WTC11 (cell line): ENCODE measurements at regions not wholly inside any gene's neighbourhood (a gene's known extent, or its start where the extent isn't known, plus 50 kb on each side); places are given as distances from the start of the nearest gene placed in this dataset.

ENCODE experiments used
- ATAC-seq: fragments of 200-7000 bp; cut with Tn5 transposase; 2 replicates; pipeline ENCODE4 v1.10.0; 2021; ENCODE audit warnings: mild to moderate bottlenecking, moderate library complexity
- CTCF ChIA-PET: fragments of 300-600 bp; sonication (Branson Sonifier 250); formaldehyde crosslinking; loops from one replicate; lab custom pipeline; 2021; ENCODE audit warnings: antibody characterized with exemption; lab: Charles Lee
- POLR2A ChIA-PET: fragments of 350-600 bp; sonication (Branson Sonifier 250); formaldehyde crosslinking; loops from one replicate; lab custom pipeline; 2021; ENCODE audit warnings: antibody characterized with exemption; lab: Charles Lee
- DNase-seq: peaks from one replicate; pipeline ENCODE4 v3.0.0; 2021; ENCODE audit warnings: low spot score
- H3K27ac Mint-ChIP-seq: 2 replicates; pipeline ENCODE4 v1.8.0; 2021; ENCODE audit warnings: mixed read lengths
- H3K27me3 Mint-ChIP-seq: 2 replicates; pipeline ENCODE4 v1.8.0; 2021; ENCODE audit warnings: low read depth, mild to moderate bottlenecking, moderate library complexity, mixed read lengths
- H3K36me3 Mint-ChIP-seq: 2 replicates; pipeline ENCODE4 v1.8.0; 2021; ENCODE audit warnings: mixed read lengths
- H3K4me1 Mint-ChIP-seq: 2 replicates; pipeline ENCODE4 v1.8.0; 2022; ENCODE audit warnings: mixed read lengths
- H3K4me3 Mint-ChIP-seq: 2 replicates; pipeline ENCODE4 v1.8.0; 2021; ENCODE audit warnings: mild to moderate bottlenecking, moderate library complexity, mixed read lengths
- H3K9me3 Mint-ChIP-seq: 2 replicates; pipeline ENCODE4 v1.8.0; 2021; ENCODE audit warnings: mixed read lengths
- CDX4 ChIP-seq: fragments of 250-450 bp; sonication (Bioruptor Pico); IDR thresholded peaks from 2 replicates; pipeline ENCODE4 v1.9.0; 2021; ENCODE audit warnings: moderate library complexity, mild to moderate bottlenecking, inconsistent platforms, borderline replicate concordance
- CTCF ChIP-seq: fragments of 200-600 bp; IDR thresholded peaks from 2 replicates; pipeline ENCODE4 v1.8.0; 2022; ENCODE audit warnings: antibody characterized with exemption
- FOXK1 ChIP-seq: sonication (generic); formaldehyde crosslinking; IDR thresholded peaks from 2 replicates; pipeline ENCODE4 v1.8.0; 2022; ENCODE audit warnings: mild to moderate bottlenecking, moderate library complexity, missing genetic modification reagents
- FOXP4 ChIP-seq: sonication (generic); formaldehyde crosslinking; IDR thresholded peaks from 2 replicates; pipeline ENCODE4 v1.8.0; 2022; ENCODE audit warnings: mild to moderate bottlenecking, missing genetic modification reagents
- GTF2I ChIP-seq: fragments of 250-450 bp; sonication (Bioruptor Pico); conservative IDR thresholded peaks from 2 replicates; pipeline ENCODE4 v1.4.0; 2021; ENCODE audit warnings: mild to moderate bottlenecking
- HMGXB4 ChIP-seq: sonication (generic); formaldehyde crosslinking; IDR thresholded peaks from 2 replicates; pipeline ENCODE4 v1.8.1; 2023; ENCODE audit warnings: mild to moderate bottlenecking, moderate library complexity, missing genetic modification reagents
- IRF2 ChIP-seq: sonication (generic); formaldehyde crosslinking; IDR thresholded peaks from 2 replicates; pipeline ENCODE4 v1.8.0; 2022; ENCODE audit warnings: low read depth, missing genetic modification reagents, borderline replicate concordance
- JUN ChIP-seq: sonication (generic); formaldehyde crosslinking; IDR thresholded peaks from 2 replicates; pipeline ENCODE4 v1.8.0; 2023; ENCODE audit warnings: mild to moderate bottlenecking, missing genetic modification reagents
- KAT7 ChIP-seq: sonication (generic); formaldehyde crosslinking; IDR thresholded peaks from 2 replicates; pipeline ENCODE4 v1.8.1; 2023; ENCODE audit warnings: missing genetic modification reagents, mild to moderate bottlenecking, borderline replicate concordance
- MYBL2 ChIP-seq: sonication (generic); formaldehyde crosslinking; IDR thresholded peaks from 2 replicates; pipeline ENCODE4 v1.8.1; 2023; ENCODE audit warnings: mild to moderate bottlenecking, moderate library complexity, missing genetic modification reagents
- NFATC4 ChIP-seq: fragments of 250-450 bp; sonication (Bioruptor Pico); IDR thresholded peaks from 2 replicates; pipeline ENCODE4 v1.9.0; 2021; ENCODE audit warnings: mild to moderate bottlenecking
- NR3C1 ChIP-seq: sonication (generic); formaldehyde crosslinking; conservative IDR thresholded peaks from 2 replicates; pipeline ENCODE4 v1.8.1; 2023; ENCODE audit warnings: low read depth, mild to moderate bottlenecking, missing genetic modification reagents
- PRDM15 ChIP-seq: sonication (generic); formaldehyde crosslinking; IDR thresholded peaks from 2 replicates; pipeline ENCODE4 v1.8.0; 2022; ENCODE audit warnings: missing genetic modification reagents
- TEAD4 ChIP-seq: sonication (generic); formaldehyde crosslinking; IDR thresholded peaks from 2 replicates; pipeline ENCODE4 v1.8.0; 2022; ENCODE audit warnings: mild to moderate bottlenecking, missing genetic modification reagents
- USF1 ChIP-seq: sonication (generic); formaldehyde crosslinking; IDR thresholded peaks from 2 replicates; pipeline ENCODE4 v1.8.0; 2022; ENCODE audit warnings: mild to moderate bottlenecking, missing genetic modification reagents
- ZNF263 ChIP-seq: sonication (generic); formaldehyde crosslinking; IDR thresholded peaks from 2 replicates; pipeline ENCODE4 v1.8.1; 2022; ENCODE audit warnings: low read depth, mild to moderate bottlenecking, moderate library complexity, missing genetic modification reagents
- ZNF317 ChIP-seq: sonication (generic); formaldehyde crosslinking; IDR thresholded peaks from 2 replicates; pipeline ENCODE4 v1.8.1; 2023; ENCODE audit warnings: low read depth, mild to moderate bottlenecking, moderate library complexity, missing genetic modification reagents, borderline replicate concordance
- ZNF532 ChIP-seq: fragments of 250-450 bp; sonication (Bioruptor Pico); IDR thresholded peaks from 2 replicates; pipeline ENCODE4 v1.9.0; 2021; ENCODE audit warnings: mild to moderate bottlenecking, borderline replicate concordance
- ZNF671 ChIP-seq: fragments of 250-450 bp; sonication (Bioruptor Pico); IDR thresholded peaks from 2 replicates; pipeline ENCODE4 v1.8.0; 2021; ENCODE audit warnings: mild to moderate bottlenecking
- TF ChIP-seq, protein P1 (sequence below): sonication (generic); formaldehyde crosslinking; IDR thresholded peaks from 2 replicates; pipeline ENCODE4 v1.8.1; 2023; ENCODE audit warnings: mild to moderate bottlenecking, missing genetic modification reagents

- CTCF ChIA-PET: no interaction called here
- peaks cover 20% of the 10 kb centered on the region for H3K36me3 Mint-ChIP-seq
- TF ChIP-seq USF1 (CRISPR knock-in tag) (no peak), MYBL2 (no peak), CTCF (no peak), IRF2 (CRISPR knock-in tag) (no peak), PRDM15 (CRISPR knock-in tag) (no peak), TEAD4 (no peak), GTF2I (CRISPR knock-in tag) (no peak), KAT7 (no peak), NFATC4 (CRISPR knock-in tag) (no peak), FOXP4 (no peak), ZNF317 (no peak), ZNF532 (CRISPR knock-in tag) (no peak), HMGXB4 (CRISPR knock-in tag) (no peak), JUN (CRISPR knock-in tag) (no peak), NR3C1 (CRISPR knock-in tag) (no peak), ZNF263 (CRISPR knock-in tag) (no peak), ZNF671 (no peak), CDX4 (CRISPR knock-in tag) (no peak), FOXK1 (CRISPR knock-in tag) (no peak)
- TF ChIP-seq, protein P1, sequence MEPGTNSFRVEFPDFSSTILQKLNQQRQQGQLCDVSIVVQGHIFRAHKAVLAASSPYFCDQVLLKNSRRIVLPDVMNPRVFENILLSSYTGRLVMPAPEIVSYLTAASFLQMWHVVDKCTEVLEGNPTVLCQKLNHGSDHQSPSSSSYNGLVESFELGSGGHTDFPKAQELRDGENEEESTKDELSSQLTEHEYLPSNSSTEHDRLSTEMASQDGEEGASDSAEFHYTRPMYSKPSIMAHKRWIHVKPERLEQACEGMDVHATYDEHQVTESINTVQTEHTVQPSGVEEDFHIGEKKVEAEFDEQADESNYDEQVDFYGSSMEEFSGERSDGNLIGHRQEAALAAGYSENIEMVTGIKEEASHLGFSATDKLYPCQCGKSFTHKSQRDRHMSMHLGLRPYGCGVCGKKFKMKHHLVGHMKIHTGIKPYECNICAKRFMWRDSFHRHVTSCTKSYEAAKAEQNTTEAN (CRISPR knock-in tag): no peak
Observed at GRCh38 chrX:128805236-128805635, 718.1 kb downstream of the SMARCA1 start.

More at GRCh38 chrX:128805236-128805635, 718.1 kb downstream of the SMARCA1 start:
- peaks cover 5% of the 10 kb centered on the region for H3K4me1 Mint-ChIP-seq
- H3K4me3 Mint-ChIP-seq: no peak overlapping the region
- H3K27me3 Mint-ChIP-seq: no peaks in the 10 kb centered on the region
- POLR2A ChIA-PET: no interaction called here
- H3K9me3 Mint-ChIP-seq: peaks cover 27% of the 10 kb centered on the region
- ATAC-seq (no peak), DNase-seq (no peak)
- no peak overlapping the region for H3K27ac Mint-ChIP-seq
